K562 (cell line): ENCODE measurements at regions not wholly inside any gene's neighbourhood (a gene's known extent, or its start where the extent isn't known, plus 50 kb on each side); places are given as distances from the start of the nearest gene placed in this dataset.

ENCODE experiments used
- EZH2 ChIP-seq: IDR thresholded peaks from 2 replicates; pipeline ENCODE4 v1.6.1; 2012; ENCODE audit warnings: low read depth, mild to moderate bottlenecking, inconsistent platforms, low read length, borderline replicate concordance
- JUNB ChIP-seq: fragments of 450-650 bp; formaldehyde crosslinking; conservative IDR thresholded peaks from 2 replicates; pipeline ENCODE4 v1.4.0; 2020; ENCODE audit warnings: mild to moderate bottlenecking
- JUND ChIP-seq, 2 experiments: IDR thresholded peaks; 2 replicates in 1 of 2; 3 replicates in 1 of 2; pipeline ENCODE4 v1.6.1; 2011; ENCODE audit warnings: borderline replicate concordance in 2 of 2, low read depth in 2 of 2, low read length in 2 of 2, improper control_type of control experiment in 1 of 2, missing biosample characterization in 1 of 2, missing genetic modification characterization in 1 of 2, missing genetic modification reagents in 1 of 2
- SIX5 ChIP-seq, 2 experiments: IDR thresholded peaks; 2 replicates each; pipeline ENCODE4 v1.6.1; 2011; ENCODE audit warnings: low read length in 2 of 2, borderline replicate concordance in 1 of 2, low read depth in 1 of 2, mild to moderate bottlenecking in 1 of 2, moderate library complexity in 1 of 2; ENCODE audit not compliant: insufficient read depth in 1 of 2
- TGIF2 ChIP-seq: sonication (generic); formaldehyde crosslinking; IDR thresholded peaks from 2 replicates; pipeline ENCODE4 v1.8.1; 2022; ENCODE audit warnings: mild to moderate bottlenecking, missing genetic modification reagents, moderate library complexity
- U2AF2 ChIP-seq: fragments of 200-400 bp; formaldehyde crosslinking; optimal IDR thresholded peaks from 2 replicates; pipeline ENCODE3; 2017; ENCODE audit warnings: low read depth, mild to moderate bottlenecking, low read length

DNA sequence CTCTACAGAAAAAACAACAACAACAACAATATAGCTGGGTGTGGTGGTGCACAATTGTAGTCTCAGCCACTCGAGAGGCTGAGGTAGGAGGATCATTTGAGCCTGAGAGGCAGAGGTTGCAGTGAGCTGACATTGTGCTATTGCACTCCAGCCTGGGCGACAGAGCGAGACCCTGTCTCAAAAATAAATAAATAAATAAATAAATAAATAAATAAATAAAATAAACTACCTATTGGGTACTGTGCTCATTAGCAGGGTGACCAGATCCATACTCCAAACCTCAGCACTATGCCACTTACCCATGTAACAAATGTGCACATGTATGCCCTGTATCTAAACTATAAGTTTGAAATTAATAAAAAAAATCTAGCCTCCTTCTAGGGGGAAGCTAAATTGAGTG lies 369.4 kb upstream of the AJAP1 start:
- TF ChIP-seq EZH2: no peak
- TF ChIP-seq JUNB (CRISPR knock-in tag): no peak
- TF ChIP-seq SIX5 (IDR thresholded peaks at IDR 0.05; ENCODE audit: borderline replicate concordance in 1 of 2, insufficient read depth in 1 of 2, low read depth in 1 of 2, low read length in 2 of 2): no peak
- TF ChIP-seq TGIF2 (CRISPR knock-in tag): no peak
- no peak for TF ChIP-seq U2AF2
- no peak for TF ChIP-seq JUND (IDR thresholded peaks at IDR 0.05; ENCODE audit: borderline replicate concordance, low read depth, low read length)
- TF ChIP-seq JUND (tag; IDR thresholded peaks at IDR 0.05; ENCODE audit: borderline replicate concordance, low read depth, low read length): no peak
